Smooth muscle cell (in vitro differentiated cells): ENCODE measurements at regions not wholly inside any gene's neighbourhood (a gene's known extent, or its start where the extent isn't known, plus 50 kb on each side); places are given as distances from the start of the nearest gene placed in this dataset.
"Not testable (repeated sequence)": the region's sequence is repeated elsewhere in the genome, so short reads cannot be mapped to it uniquely, and the experiment has no call there.

Experiments
- DNase-seq: peaks from one replicate; lab custom pipeline; 2025; ENCODE audit not compliant: unreplicated experiment; lab: John Stamatoyannopoulos, UW
- H2AFZ ChIP-seq: fragments of 200-600 bp; sonication (generic); 2 replicates; pipeline ENCODE4 v1.6.0; 2016; ENCODE audit warnings: antibody characterized with exemption, low read depth, mild to moderate bottlenecking
- H3F3A ChIP-seq: fragments of 200-600 bp; sonication (generic); 2 replicates; pipeline ENCODE4 v1.6.0; 2017; ENCODE audit warnings: antibody characterized with exemption, low read depth
- H3K27ac ChIP-seq: fragments of 200-600 bp; sonication (generic); 2 replicates; pipeline ENCODE4 v1.5.1; 2016; ENCODE audit warnings: low read depth, mild to moderate bottlenecking
- H3K27me3 ChIP-seq: fragments of 200-600 bp; sonication (generic); 2 replicates; pipeline ENCODE4 v1.6.1; 2016; ENCODE audit warnings: low read depth, mild to moderate bottlenecking
- H3K36me3 ChIP-seq: fragments of 200-600 bp; sonication (generic); 2 replicates; pipeline ENCODE4 v1.5.1; 2016; ENCODE audit warnings: low read depth
- H3K4me1 ChIP-seq: fragments of 200-600 bp; sonication (generic); 2 replicates; pipeline ENCODE4 v1.5.1; 2016; ENCODE audit warnings: low read depth
- H3K4me2 ChIP-seq: fragments of 200-600 bp; sonication (generic); 2 replicates; pipeline ENCODE4 v1.6.0; 2016; ENCODE audit warnings: mild to moderate bottlenecking
- H3K4me3 ChIP-seq: fragments of 200-600 bp; sonication (generic); 2 replicates; pipeline ENCODE4 v1.5.1; 2016; ENCODE audit warnings: mild to moderate bottlenecking
- H3K79me2 ChIP-seq: fragments of 200-600 bp; sonication (generic); 2 replicates; pipeline ENCODE4 v1.6.0; 2016; ENCODE audit warnings: low read depth, mild to moderate bottlenecking
- H3K9ac ChIP-seq: fragments of 200-600 bp; sonication (generic); 2 replicates; pipeline ENCODE4 v1.6.0; 2016; ENCODE audit warnings: low read depth
- H3K9me3 ChIP-seq: fragments of 200-600 bp; sonication (generic); replicated peaks from 2 replicates; pipeline ENCODE4 v1.5.1; 2016; ENCODE audit warnings: low read depth
- H4K20me1 ChIP-seq: fragments of 200-600 bp; sonication (generic); 2 replicates; pipeline ENCODE4 v1.6.0; 2016; ENCODE audit warnings: low read depth
- CTCF ChIP-seq: fragments of 200-600 bp; sonication (generic); IDR thresholded peaks from 2 replicates; pipeline ENCODE4 v1.5.1; 2017; ENCODE audit warnings: borderline replicate concordance, mild to moderate bottlenecking, antibody characterized with exemption; ENCODE audit not compliant: insufficient read depth, poor library complexity, severe bottlenecking
- WGBS: methylation state at CpG from one replicate; pipeline ENCODE4 v1.1.7; 2016; ENCODE audit warnings: low lambda C conversion rate; 5-methylcytosine and 5-hydroxymethylcytosine counted together

- no peaks in the 10 kb centered on the region for H3K4me1 ChIP-seq
- H3K4me2 ChIP-seq = no peak overlapping the region
- no peaks in the 10 kb centered on the region for H3K27me3 ChIP-seq
- no peaks in the 10 kb centered on the region for H3K36me3 ChIP-seq
- no peaks in the 10 kb centered on the region for H4K20me1 ChIP-seq
- H3K79me2 ChIP-seq = no peaks in the 10 kb centered on the region
- H3F3A ChIP-seq = no peaks in the 10 kb centered on the region
- H3K9me3 ChIP-seq = no peaks in the 10 kb centered on the region
- whole genome bisulfite sequencing = 87% methylated on average over 5 of the region's 5 CpGs
- no peak for DNase-seq
- H3K4me3 ChIP-seq = no peak overlapping the region
- no peak overlapping the region for H3K9ac ChIP-seq
- H2AFZ ChIP-seq = no peak overlapping the region
- no peak overlapping the region for H3K27ac ChIP-seq
- no peak for TF ChIP-seq CTCF
Measured at GRCh38 chr14:57150449-57150848, 118.3 kb downstream of the EXOC5 start.

GRCh38 chr14:57139173-57139572 lies 129.5 kb downstream of the EXOC5 start:
- no peaks in the 10 kb centered on the region for H3F3A ChIP-seq
- H3K9me3 ChIP-seq = no peaks in the 10 kb centered on the region
- H3K79me2 ChIP-seq = no peaks in the 10 kb centered on the region
- no peak overlapping the region for H3K4me3 ChIP-seq
- H3K27me3 ChIP-seq = no peaks in the 10 kb centered on the region
- H3K9ac ChIP-seq = no peak overlapping the region
- H3K4me2 ChIP-seq = no peak overlapping the region
- 96% methylated on average over 5 of the region's 5 CpGs for WGBS
- TF ChIP-seq CTCF = no peak
- no peaks in the 10 kb centered on the region for H3K4me1 ChIP-seq
- H2AFZ ChIP-seq = no peak overlapping the region
- DNase-seq = no peak
- H3K27ac ChIP-seq = no peak overlapping the region
- H3K36me3 ChIP-seq = no peaks in the 10 kb centered on the region
- H4K20me1 ChIP-seq = no peaks in the 10 kb centered on the region

GRCh38 chr14:57136669-57137328 lies 131.9 kb downstream of the EXOC5 start:
- no peaks in the 10 kb centered on the region for H3K9me3 ChIP-seq
- no peak overlapping the region for H3K27ac ChIP-seq
- H2AFZ ChIP-seq = no peak overlapping the region
- H3K4me2 ChIP-seq = no peak overlapping the region
- H3K4me1 ChIP-seq = no peaks in the 10 kb centered on the region
- no peaks in the 10 kb centered on the region for H3K79me2 ChIP-seq
- no peaks in the 10 kb centered on the region for H3F3A ChIP-seq
- DNase-seq = no peak
- H3K4me3 ChIP-seq = no peak overlapping the region
- no peaks in the 10 kb centered on the region for H3K27me3 ChIP-seq
- H4K20me1 ChIP-seq = no peaks in the 10 kb centered on the region
- H3K36me3 ChIP-seq = no peaks in the 10 kb centered on the region
- WGBS = 74% methylated on average over 9 of the region's 10 CpGs
- H3K9ac ChIP-seq = no peak overlapping the region
- TF ChIP-seq CTCF = no peak

- H4K20me1 ChIP-seq, H3K4me1 ChIP-seq, H3K27me3 ChIP-seq, H3K9me3 ChIP-seq, H2AFZ ChIP-seq, H3K36me3 ChIP-seq, H3F3A ChIP-seq, H3K79me2 ChIP-seq, H3K9ac ChIP-seq, DNase-seq, H3K4me2 ChIP-seq, H3K27ac ChIP-seq, H3K4me3 ChIP-seq: not testable (repeated sequence)
- WGBS = 95% methylated on average over 6 of the region's 6 CpGs
Measured at GRCh38 chr14:57127809-57128208, 140.9 kb downstream of the EXOC5 start.
